Activated CD4-positive, alpha-beta T cell treated with anti-CD3 and anti-CD28 coated beads for 48 hours (primary cell): ENCODE measurements at regions not wholly inside any gene's neighbourhood (a gene's known extent, or its start where the extent isn't known, plus 50 kb on each side); places are given as distances from the start of the nearest gene placed in this dataset.

Experiments used
- DNase-seq: peaks from one replicate; pipeline ENCODE4 v3.0.0-alpha.2; 2020

GRCh38 chr2:76447294-76447693 is 736.6 kb upstream of the GCFC2 start:
- no peak for DNase-seq

GRCh38 chr2:76446872-76447271 is 736.2 kb upstream of the GCFC2 start:
- DNase-seq, result no peak

GRCh38 chr2:76445880-76446279 is 735.2 kb upstream of the GCFC2 start:
- no peak for DNase-seq

- DNase-seq, result no peak
Observed at GRCh38 chr2:76444732-76445131, 734.0 kb upstream of the GCFC2 start.

- DNase-seq, result no peak
Observed at GRCh38 chr2:76437564-76437963, 726.8 kb upstream of the GCFC2 start.

GRCh38 chr2:76429374-76429773 is 718.7 kb upstream of the GCFC2 start:
- DNase-seq, result no peak

- DNase-seq, result no peak
Observed at GRCh38 chr2:76427452-76427851, 716.7 kb upstream of the GCFC2 start.

GRCh38 chr2:76415821-76416220 is 705.1 kb upstream of the GCFC2 start:
- DNase-seq, result no peak

- no peak for DNase-seq
Observed at GRCh38 chr2:76413436-76413835, 702.7 kb upstream of the GCFC2 start.

- no peak for DNase-seq
Observed at GRCh38 chr2:76406134-76406855, 695.6 kb upstream of the GCFC2 start.

- DNase-seq, result no peak
Observed at GRCh38 chr2:76393356-76393755, 682.6 kb upstream of the GCFC2 start.

- no peak for DNase-seq
Observed at GRCh38 chr2:76391678-76392077, 681.0 kb upstream of the GCFC2 start.

GRCh38 chr2:76387294-76387693 is 676.6 kb upstream of the GCFC2 start:
- DNase-seq, result no peak

GRCh38 chr2:76385943-76386342 is 675.2 kb upstream of the GCFC2 start:
- no peak for DNase-seq

- DNase-seq, result no peak
Observed at GRCh38 chr2:76381624-76382023, 670.9 kb upstream of the GCFC2 start.

- DNase-seq, result no peak
Observed at GRCh38 chr2:76378140-76378539, 667.4 kb upstream of the GCFC2 start.

GRCh38 chr2:76341439-76341838 is 630.7 kb upstream of the GCFC2 start:
- no peak for DNase-seq

GRCh38 chr2:76332871-76333270 is 622.2 kb upstream of the GCFC2 start:
- no peak for DNase-seq

- DNase-seq, result no peak
Observed at GRCh38 chr2:76330865-76331264, 620.1 kb upstream of the GCFC2 start.

GRCh38 chr2:76326636-76327035 is 615.9 kb upstream of the GCFC2 start:
- DNase-seq, result no peak

GRCh38 chr2:76323381-76323780 is 612.7 kb upstream of the GCFC2 start:
- no peak for DNase-seq

GRCh38 chr2:76320716-76321115 is 610.0 kb upstream of the GCFC2 start:
- DNase-seq, result no peak

- DNase-seq, result no peak
Observed at GRCh38 chr2:76318848-76319360, 608.2 kb upstream of the GCFC2 start.

- DNase-seq, result no peak
Observed at GRCh38 chr2:76316691-76317090, 606.0 kb upstream of the GCFC2 start.
